GM18507 (cell line): ENCODE measurements at regions not wholly inside any gene's neighbourhood (a gene's known extent, or its start where the extent isn't known, plus 50 kb on each side); places are given as distances from the start of the nearest gene placed in this dataset.
A peak's percentile ranks its signal among the peaks of the same experiment; 100 is the strongest.

Source experiments
- DNase-seq: peaks from one replicate; pipeline ENCODE4 v3.0.0; 2011; ENCODE audit warnings: low read depth; ENCODE audit not compliant: insufficient read length; ENCODE audit errors: extremely low spot score
- FAIRE-seq: peaks from 2 replicates; lab custom pipeline; 2011; peaks lifted over from hg19 to GRCh38; lab: Jason Lieb, UNC

GRCh38 chr9:8205576-8205975 is 406.0 kb upstream of the DMAC1 start:
- FAIRE-seq: no peak
- no peak for DNase-seq

GRCh38 chr9:8189881-8190280 is 390.3 kb upstream of the DMAC1 start:
- FAIRE-seq (no peak), DNase-seq (no peak)

DNA sequence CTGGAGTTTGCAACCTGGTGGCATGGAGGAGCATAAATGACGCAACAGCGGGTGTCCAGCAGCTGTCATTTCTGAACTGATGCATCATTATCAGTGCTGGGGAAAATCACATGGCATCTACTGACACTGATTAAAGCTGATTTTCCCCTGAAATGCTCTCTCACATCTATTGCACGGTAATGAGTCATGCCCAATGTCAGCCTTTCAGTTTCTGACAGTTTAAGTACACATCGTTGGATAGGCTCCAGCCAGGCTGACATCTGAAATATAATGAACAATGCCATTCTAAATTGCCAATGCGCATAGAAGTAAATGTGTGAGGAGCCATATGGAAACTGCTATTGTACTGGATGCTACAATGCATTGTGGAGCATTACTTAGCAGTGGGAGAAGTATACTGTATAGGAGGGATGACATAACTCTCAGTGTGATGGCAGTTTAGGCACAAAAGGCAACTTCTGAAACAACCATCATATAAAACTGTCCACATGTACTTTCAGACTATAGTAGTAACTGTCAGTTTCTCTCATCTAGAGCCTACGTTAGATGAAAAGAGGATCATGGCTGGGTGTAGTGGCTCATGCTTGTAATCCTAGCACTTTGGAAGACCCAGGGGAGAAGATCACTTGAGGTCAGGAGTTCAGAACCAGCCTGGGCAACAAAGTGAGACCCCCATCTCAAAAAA is 389.3 kb upstream of the DMAC1 start:
- DNase-seq (no peak), FAIRE-seq (no peak)

DNA sequence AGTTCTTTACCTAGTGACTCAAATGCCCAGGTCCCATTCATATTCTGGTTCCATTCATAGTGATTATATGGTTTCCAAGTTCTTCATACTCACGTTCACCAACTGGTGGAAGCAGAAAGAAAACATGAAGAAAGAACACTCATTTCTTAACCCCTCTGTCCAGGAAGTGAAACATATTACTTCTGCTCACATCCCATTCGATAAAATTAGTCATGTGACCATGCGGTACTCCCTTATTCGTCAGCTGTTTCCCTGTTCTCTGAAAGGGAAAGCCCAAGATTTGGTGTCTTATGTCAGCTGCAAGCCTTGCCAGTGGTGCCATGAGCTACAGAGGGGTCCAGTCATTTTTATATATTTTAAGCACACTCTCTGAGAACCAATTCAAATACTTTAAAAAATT is 387.0 kb upstream of the DMAC1 start:
- no peak for FAIRE-seq
- no peak for DNase-seq

DNA sequence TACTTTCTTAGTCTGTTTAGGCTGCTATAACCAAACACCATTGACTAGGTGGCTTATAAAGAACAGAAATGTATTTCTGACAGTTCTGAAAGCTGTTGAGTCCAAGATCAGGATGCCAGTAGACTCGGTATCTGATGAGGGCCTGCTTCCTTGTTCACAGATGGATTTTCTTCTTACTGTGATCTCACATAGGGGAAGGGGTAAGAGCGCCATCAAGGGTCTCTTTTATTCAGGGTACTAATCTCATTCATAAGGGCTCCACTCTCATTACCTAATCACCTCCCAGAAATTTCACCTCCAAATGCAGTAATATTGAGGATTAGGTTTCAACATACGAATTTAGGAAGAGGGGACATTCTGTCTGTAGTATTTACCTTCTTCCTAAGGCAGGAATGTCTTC is 384.0 kb upstream of the DMAC1 start:
- FAIRE-seq: no peak

DNA sequence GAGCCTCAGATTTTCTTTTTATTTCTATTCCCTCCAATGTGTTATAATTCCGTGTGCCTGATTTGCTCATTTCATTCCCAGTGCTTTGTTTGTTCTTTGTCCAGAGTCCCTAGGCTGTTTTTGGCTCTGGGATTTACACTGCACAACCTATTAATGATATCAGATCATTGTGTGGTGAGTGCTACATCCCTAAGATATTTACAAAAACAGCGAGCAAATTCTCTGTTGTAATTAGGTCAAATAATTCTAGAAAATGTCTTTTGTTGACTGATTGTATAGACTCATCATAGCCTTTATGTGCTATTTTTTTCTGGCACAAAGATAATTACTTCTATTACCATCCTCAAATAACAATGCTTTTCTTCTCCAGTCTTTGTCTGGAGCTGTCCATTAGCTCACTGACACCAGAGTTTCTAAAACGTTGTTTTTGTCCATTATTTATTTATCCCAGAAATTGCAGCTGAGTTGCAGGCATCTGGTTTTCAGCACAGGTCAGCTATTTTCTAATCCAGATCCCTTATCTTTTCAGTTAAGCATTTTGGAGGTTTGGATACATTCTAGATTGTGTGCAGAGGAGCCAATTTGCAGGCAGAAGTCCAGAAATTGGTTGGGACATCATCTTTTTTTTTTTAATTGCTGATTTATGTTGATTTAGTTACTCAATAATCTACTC is 379.9 kb upstream of the DMAC1 start:
- DNase-seq: no peak
- FAIRE-seq: no peak

More for the DNA sequence above, 384.0 kb upstream of the DMAC1 start:
- DNase-seq: no peak

- FAIRE-seq (no peak), DNase-seq (no peak)
These were observed 372.4 kb upstream of the DMAC1 start for GRCh38 chr9:8172000-8172399.

GRCh38 chr9:8168916-8169438 is 369.4 kb upstream of the DMAC1 start:
- FAIRE-seq (no peak), DNase-seq (no peak)

- FAIRE-seq (no peak), DNase-seq (no peak)
These were observed 361.2 kb upstream of the DMAC1 start for GRCh38 chr9:8160787-8161186.

- FAIRE-seq (no peak), DNase-seq (no peak)
These were observed 359.0 kb upstream of the DMAC1 start for GRCh38 chr9:8158574-8158973.

DNA sequence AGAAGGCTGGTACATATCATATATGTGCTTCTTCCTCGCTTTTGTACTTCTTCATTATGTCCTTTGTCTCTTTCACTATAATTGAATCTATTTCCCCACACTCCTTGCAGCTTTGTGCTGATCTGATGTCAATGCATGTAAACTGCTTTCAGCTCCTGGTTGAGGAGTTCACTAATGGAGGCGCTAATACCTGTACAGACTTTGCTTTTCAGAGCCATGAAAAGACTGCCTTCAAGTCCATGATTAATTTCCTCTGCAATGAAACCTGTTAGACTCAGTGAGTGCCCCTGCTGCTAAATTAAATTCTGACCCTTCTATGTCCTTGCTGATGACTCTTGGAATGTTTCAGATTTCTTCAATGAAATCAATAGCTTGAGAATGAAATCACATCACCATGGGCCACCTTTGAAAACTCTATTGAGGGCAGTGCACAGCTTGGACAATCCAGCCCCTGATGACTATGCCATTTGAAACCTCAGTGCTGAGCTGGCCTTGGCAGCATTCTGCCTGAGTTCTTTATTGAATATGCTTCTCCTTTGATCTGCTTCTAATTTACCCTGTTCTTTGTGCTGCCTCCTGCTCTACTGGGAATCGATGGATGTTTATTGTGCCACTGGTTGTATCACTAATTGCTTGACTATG is 358.2 kb upstream of the DMAC1 start:
- no peak for DNase-seq
- FAIRE-seq: no peak

- DNase-seq (no peak), FAIRE-seq (no peak)
These were observed 356.8 kb upstream of the DMAC1 start for GRCh38 chr9:8156346-8156745.

DNA sequence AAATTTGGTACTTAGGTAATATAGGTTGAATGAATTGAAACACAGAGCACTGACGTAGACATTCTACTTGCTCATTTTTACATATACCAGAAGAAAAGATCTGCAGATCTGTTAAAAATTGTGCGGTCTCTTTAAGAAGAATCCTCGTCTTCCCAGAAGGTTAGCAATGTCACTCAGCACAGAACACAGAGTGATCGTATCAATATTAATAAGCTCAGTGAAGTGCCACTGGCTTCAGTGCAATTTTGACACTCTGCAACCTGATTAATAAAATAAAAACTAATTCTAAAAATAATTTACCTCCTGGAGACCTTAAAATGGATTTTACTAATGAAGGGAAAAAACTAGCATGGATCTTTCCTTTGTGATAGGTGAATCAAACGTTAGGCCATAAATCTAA is 356.1 kb upstream of the DMAC1 start:
- no peak for FAIRE-seq
- no peak for DNase-seq

DNA sequence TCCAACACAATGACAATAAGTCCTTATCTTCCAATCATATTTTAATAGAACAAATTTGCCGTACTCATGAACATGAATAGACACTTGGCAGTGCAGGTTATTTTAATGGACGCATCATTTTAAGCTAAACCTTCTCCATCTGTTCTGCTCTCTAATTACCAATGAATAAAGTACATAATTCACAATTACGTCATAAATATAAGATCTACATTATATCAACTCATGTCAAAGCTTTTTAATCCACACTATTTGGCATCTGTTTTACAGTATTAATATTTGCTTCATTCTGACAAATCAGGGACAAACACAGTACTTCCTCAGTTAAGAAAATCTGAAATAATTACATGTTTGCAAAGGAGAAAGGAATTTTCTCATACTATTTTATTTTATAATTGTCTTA is 344.1 kb upstream of the DMAC1 start:
- FAIRE-seq: no peak
- DNase-seq: no peak

DNA sequence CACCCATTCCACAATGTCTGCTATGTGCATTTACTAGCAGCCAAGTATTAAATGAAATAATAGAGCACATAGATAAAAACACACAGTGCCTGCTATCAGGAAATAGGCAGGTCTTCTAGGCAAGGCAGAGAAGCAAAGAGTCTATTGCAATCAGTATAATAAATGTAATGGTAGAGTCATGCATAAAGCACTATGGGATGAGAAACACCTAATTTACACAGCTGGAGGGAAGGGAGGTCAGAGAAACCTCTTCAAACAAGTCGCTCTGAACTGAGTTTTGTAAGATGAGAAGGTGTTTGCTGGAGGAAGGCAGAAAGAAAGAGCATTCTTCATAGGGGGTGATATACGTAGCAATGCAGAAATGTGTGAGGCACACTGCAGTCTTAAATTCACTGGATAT is 341.0 kb upstream of the DMAC1 start:
- DNase-seq (no peak), FAIRE-seq (no peak)

DNA sequence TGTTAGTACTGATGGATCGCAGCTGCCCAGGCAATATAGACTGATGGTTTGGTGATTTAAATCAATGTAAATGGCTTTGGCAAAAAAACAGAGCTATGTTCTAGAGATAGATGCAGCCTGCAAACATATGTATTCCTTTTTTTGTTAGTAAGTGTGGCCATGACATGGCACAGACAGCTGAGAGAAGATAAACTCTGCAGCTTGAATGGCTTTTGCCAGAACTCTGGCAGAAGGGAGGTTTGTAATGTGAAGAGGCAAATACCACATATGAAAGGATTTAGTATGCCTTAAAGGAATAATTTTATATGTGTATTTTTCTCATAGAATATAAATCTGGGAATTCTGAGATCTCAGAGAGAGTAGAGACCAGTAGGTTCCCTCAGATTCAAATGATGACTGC is 340.2 kb upstream of the DMAC1 start:
- DNase-seq (no peak), FAIRE-seq (no peak)

DNA sequence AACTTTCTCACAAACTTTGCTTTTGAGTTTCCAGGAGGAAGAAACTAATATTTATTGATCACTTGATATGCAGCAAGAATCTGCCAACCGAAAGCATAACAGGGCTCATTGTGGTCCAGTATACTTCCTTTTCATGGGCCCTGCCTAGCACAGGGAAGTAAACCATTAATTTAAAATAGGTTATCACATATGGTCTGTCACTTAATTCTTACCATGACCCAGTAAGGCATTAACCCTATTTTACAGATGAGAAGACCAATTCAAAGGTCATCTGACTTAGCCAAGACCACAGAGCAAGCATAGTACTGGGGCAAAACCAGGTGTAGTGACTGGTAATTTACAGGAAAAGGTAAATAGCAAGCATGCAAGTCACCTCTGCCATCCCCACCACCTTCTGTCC is 336.9 kb upstream of the DMAC1 start:
- DNase-seq: no peak
- FAIRE-seq: peak; percentile 72

DNA sequence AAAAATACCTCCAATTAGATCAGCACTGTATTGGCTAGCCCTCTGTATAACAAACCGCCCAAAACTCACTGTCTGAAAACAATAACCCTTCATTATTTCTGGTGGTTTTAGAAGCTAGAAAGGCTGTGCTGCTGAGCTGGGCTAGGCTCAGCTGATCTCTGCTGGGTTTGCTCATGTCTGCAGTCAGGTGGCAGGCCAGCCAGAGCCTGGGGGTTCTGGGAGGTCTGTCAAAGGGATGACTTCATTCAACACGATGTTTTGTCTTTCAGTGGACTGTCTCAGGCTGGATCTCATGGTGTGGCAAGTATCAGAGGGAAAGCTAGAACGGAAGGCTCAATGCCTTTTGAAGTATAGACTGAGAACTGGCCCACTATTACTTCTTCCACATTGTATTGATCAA is 335.1 kb upstream of the DMAC1 start:
- no peak for FAIRE-seq
- DNase-seq: no peak

- FAIRE-seq: no peak
- no peak for DNase-seq
These were observed 334.0 kb upstream of the DMAC1 start for GRCh38 chr9:8133606-8134005.

DNA sequence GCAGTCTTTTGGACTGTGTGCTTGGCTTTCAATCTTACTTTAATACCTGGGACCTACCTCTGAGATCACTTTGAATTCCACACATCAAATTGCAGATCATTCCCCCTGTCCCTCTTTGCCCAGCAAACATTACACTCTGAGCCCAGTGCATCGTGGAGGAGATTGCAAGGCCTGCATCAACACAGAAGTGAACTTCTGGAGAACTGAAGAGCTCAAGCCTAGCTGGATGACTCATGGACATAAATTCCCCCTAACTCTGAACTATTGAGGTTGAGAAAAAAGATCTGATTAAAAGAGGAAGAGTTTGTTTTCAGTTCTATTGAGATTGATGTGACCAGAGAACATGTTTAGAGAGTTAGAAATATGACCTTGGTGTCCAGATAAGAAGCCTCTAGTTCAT is 316.0 kb upstream of the DMAC1 start:
- no peak for FAIRE-seq
- DNase-seq: no peak

DNA sequence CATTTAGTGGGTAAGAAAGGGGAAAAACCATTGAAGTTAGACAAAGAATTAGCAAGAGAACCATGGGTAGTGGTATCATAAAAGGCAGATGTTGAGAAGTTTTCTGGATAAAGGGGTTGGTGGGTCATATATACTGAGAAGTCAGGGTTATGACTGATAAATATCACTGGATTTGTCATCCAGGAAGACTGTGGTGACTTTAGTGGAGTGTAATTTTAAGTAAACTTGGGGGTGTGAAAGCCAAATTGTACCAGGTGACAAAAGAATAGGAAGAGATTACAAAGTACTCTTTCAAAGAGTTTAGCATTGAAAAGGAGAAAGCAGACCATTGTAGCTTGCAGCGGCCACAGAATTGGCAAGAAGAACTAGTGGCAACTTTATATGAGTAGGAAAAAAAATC is 315.2 kb upstream of the DMAC1 start:
- DNase-seq (no peak), FAIRE-seq (no peak)
